Loucy (cell line): ENCODE measurements at regions not wholly inside any gene's neighbourhood (a gene's known extent, or its start where the extent isn't known, plus 50 kb on each side); places are given as distances from the start of the nearest gene placed in this dataset.

Experiments used
- H2AFZ ChIP-seq: fragments of 200-600 bp; sonication (generic); 2 replicates; pipeline ENCODE4 v1.6.0; 2016; ENCODE audit warnings: antibody characterized with exemption, mild to moderate bottlenecking, low read length, moderate library complexity
- H3F3A ChIP-seq: fragments of 200-600 bp; 2 replicates; pipeline ENCODE4 v1.6.0; 2016; ENCODE audit warnings: antibody characterized with exemption, low read depth, mild to moderate bottlenecking
- H3K27me3 ChIP-seq: fragments of 200-600 bp; sonication (generic); 2 replicates; pipeline ENCODE4 v1.6.1; 2014; ENCODE audit warnings: low read length, mild to moderate bottlenecking; ENCODE audit not compliant: insufficient read depth, poor library complexity, severe bottlenecking
- H3K36me3 ChIP-seq: fragments of 200-600 bp; sonication (generic); 2 replicates; pipeline ENCODE4 v1.6.1; 2016; ENCODE audit warnings: low read length; ENCODE audit not compliant: insufficient read depth
- H3K4me1 ChIP-seq: fragments of 200-600 bp; sonication (generic); 2 replicates; pipeline ENCODE4 v1.5.1; 2014; ENCODE audit warnings: low read length, mild to moderate bottlenecking; ENCODE audit not compliant: insufficient read depth, poor library complexity, severe bottlenecking
- H3K4me2 ChIP-seq: fragments of 200-600 bp; sonication (generic); 2 replicates; pipeline ENCODE4 v1.6.0; 2014; ENCODE audit warnings: antibody characterized with exemption, low read length, low read depth, mild to moderate bottlenecking; ENCODE audit not compliant: poor library complexity, severe bottlenecking
- H3K4me3 ChIP-seq: fragments of 200-600 bp; sonication (generic); 2 replicates; pipeline ENCODE4 v1.5.1; 2014; ENCODE audit warnings: low read length, mild to moderate bottlenecking, mixed read lengths; ENCODE audit not compliant: poor library complexity, severe bottlenecking
- H3K79me2 ChIP-seq: fragments of 200-600 bp; sonication (generic); 2 replicates; pipeline ENCODE4 v1.6.1; 2014; ENCODE audit warnings: low read length; ENCODE audit not compliant: insufficient read depth
- H3K9ac ChIP-seq: fragments of 200-600 bp; sonication (generic); 2 replicates; pipeline ENCODE4 v1.6.0; 2014; ENCODE audit warnings: mild to moderate bottlenecking, low read depth, low read length, moderate library complexity; ENCODE audit not compliant: poor library complexity, severe bottlenecking
- H3K9me2 ChIP-seq: fragments of 200-600 bp; sonication (generic); replicated peaks from 2 replicates; pipeline ENCODE4 v1.6.1; 2016; ENCODE audit warnings: low read depth, low read length, mixed read lengths
- H3K9me3 ChIP-seq: fragments of 200-600 bp; sonication (generic); 2 replicates; pipeline ENCODE4 v1.6.1; 2014; ENCODE audit warnings: mild to moderate bottlenecking, antibody characterized with exemption, low read length, low read depth; ENCODE audit not compliant: insufficient read depth
- H4K20me1 ChIP-seq: fragments of 200-600 bp; sonication (generic); 2 replicates; pipeline ENCODE4 v1.6.0; 2014; ENCODE audit warnings: antibody characterized with exemption, low read length, mild to moderate bottlenecking; ENCODE audit not compliant: insufficient read depth, poor library complexity, severe bottlenecking
- CTCF ChIP-seq: fragments of 200-600 bp; sonication (generic); conservative IDR thresholded peaks from 2 replicates; pipeline ENCODE4 v1.5.1; 2014; ENCODE audit warnings: mild to moderate bottlenecking, antibody characterized with exemption, low read length
- EZH2phosphoT487 ChIP-seq: fragments of 200-600 bp; IDR thresholded peaks from 2 replicates; pipeline ENCODE4 v1.6.1; 2018; ENCODE audit warnings: antibody characterized with exemption, mild to moderate bottlenecking, moderate library complexity, borderline replicate concordance

- no peaks in the 10 kb centered on the region for H3K9me3 ChIP-seq
- H3K4me2 ChIP-seq, result no peak overlapping the region
- no peaks in the 10 kb centered on the region for H3K79me2 ChIP-seq
- H3K4me1 ChIP-seq, result no peaks in the 10 kb centered on the region
- no peak overlapping the region for H2AFZ ChIP-seq
- H4K20me1 ChIP-seq, result no peaks in the 10 kb centered on the region
- H3F3A ChIP-seq, result no peaks in the 10 kb centered on the region
- no peaks in the 10 kb centered on the region for H3K36me3 ChIP-seq
- no peak overlapping the region for H3K4me3 ChIP-seq
- H3K27me3 ChIP-seq, result no peaks in the 10 kb centered on the region
- H3K9ac ChIP-seq, result no peak overlapping the region
- no peaks in the 10 kb centered on the region for H3K9me2 ChIP-seq
- TF ChIP-seq CTCF, result no peak
- no peak for TF ChIP-seq EZH2phosphoT487
These were observed 342.3 kb upstream of the PROK2 start for GRCh38 chr3:72127224-72127612.

GRCh38 chr3:72126441-72127223 lies 341.7 kb upstream of the PROK2 start:
- Histone ChIP-seq H3K4me3 (no peak overlapping the region), H3K4me2 (no peak overlapping the region), H3K79me2 (no peaks in the 10 kb centered on the region), H3K4me1 (no peaks in the 10 kb centered on the region), H3K9me2 (no peaks in the 10 kb centered on the region), H3K9ac (no peak overlapping the region), H4K20me1 (no peaks in the 10 kb centered on the region), H3F3A (no peaks in the 10 kb centered on the region), H3K27me3 (no peaks in the 10 kb centered on the region), H2AFZ (no peak overlapping the region), H3K36me3 (no peaks in the 10 kb centered on the region), H3K9me3 (no peaks in the 10 kb centered on the region)
- TF ChIP-seq EZH2phosphoT487, result no peak
- TF ChIP-seq CTCF, result no peak

GRCh38 chr3:72123908-72124441 lies 339.0 kb upstream of the PROK2 start:
- TF ChIP-seq EZH2phosphoT487 (no peak), CTCF (no peak)

More at GRCh38 chr3:72123908-72124441, 339.0 kb upstream of the PROK2 start:
- Histone ChIP-seq H3K36me3 (no peaks in the 10 kb centered on the region), H3K4me2 (no peak overlapping the region), H3F3A (no peaks in the 10 kb centered on the region), H3K4me3 (no peak overlapping the region), H4K20me1 (no peaks in the 10 kb centered on the region), H3K4me1 (no peaks in the 10 kb centered on the region), H3K9me3 (no peaks in the 10 kb centered on the region), H3K9me2 (no peaks in the 10 kb centered on the region), H2AFZ (no peak overlapping the region), H3K9ac (no peak overlapping the region), H3K79me2 (no peaks in the 10 kb centered on the region), H3K27me3 (no peaks in the 10 kb centered on the region)
